Activated CD4-positive, alpha-beta memory T cell treated with anti-CD3 and anti-CD28 coated beads for 36 hours (primary cell): ENCODE measurements at regions not wholly inside any gene's neighbourhood (a gene's known extent, or its start where the extent isn't known, plus 50 kb on each side); places are given as distances from the start of the nearest gene placed in this dataset.

ENCODE experiments used
- CTCF ChIA-PET: fragments of 350-600 bp; sonication (Branson Sonifier 250); formaldehyde crosslinking; loops from one replicate; lab custom pipeline; 2021; ENCODE audit warnings: antibody characterized with exemption, inconsistent platforms; lab: Charles Lee
- POLR2A ChIA-PET: fragments of 350-600 bp; sonication (Branson Sonifier 250); formaldehyde crosslinking; loops from one replicate; lab custom pipeline; 2021; ENCODE audit warnings: antibody characterized with exemption; lab: Charles Lee
- DNase-seq: peaks from one replicate; pipeline ENCODE4 v3.0.0-alpha.2; 2020
- H3K27ac Mint-ChIP-seq: one replicate; pipeline ENCODE4 v1.8.0; 2021; ENCODE audit warnings: mixed read lengths
- H3K27me3 Mint-ChIP-seq: one replicate; pipeline ENCODE4 v1.8.0; 2021; ENCODE audit warnings: mixed read lengths
- H3K36me3 Mint-ChIP-seq: one replicate; pipeline ENCODE4 v1.8.0; 2021; ENCODE audit warnings: mixed read lengths
- H3K4me1 Mint-ChIP-seq: one replicate; pipeline ENCODE4 v1.8.0; 2021; ENCODE audit warnings: low read depth, mixed read lengths
- H3K4me3 Mint-ChIP-seq: one replicate; pipeline ENCODE4 v1.8.0; 2021; ENCODE audit warnings: mild to moderate bottlenecking, mixed read lengths
- H3K9me3 Mint-ChIP-seq: one replicate; pipeline ENCODE4 v1.8.0; 2021; ENCODE audit warnings: mixed read lengths
- intact Hi-C: fragments of 100-400 bp; cut with micrococcal nuclease; formaldehyde crosslinking; loops from one replicate; pipeline ENCODE4 v1.15.1; 2023

- ChIA-PET CTCF (no interaction called here), POLR2A (no interaction called here)
- Mint-ChIP-seq H3K36me3 (no peaks in the 10 kb centered on the region), H3K9me3 (no peaks in the 10 kb centered on the region), H3K4me3 (no peak overlapping the region), H3K4me1 (no peaks in the 10 kb centered on the region), H3K27ac (no peak overlapping the region), H3K27me3 (no peaks in the 10 kb centered on the region)
- intact Hi-C loops = loop anchor here (2.0 kb wide), 1 partner anchor 669 kb away; no protein-coding TSS in a partner anchor
- no peak for DNase-seq
Observed at GRCh38 chr18:52289392-52289791, 50.6 kb upstream of the DCC start.
